OCI-LY7 (cell line): ENCODE measurements at regions not wholly inside any gene's neighbourhood (a gene's known extent, or its start where the extent isn't known, plus 50 kb on each side); places are given as distances from the start of the nearest gene placed in this dataset.

Experiments
- BruUV-seq: library from RNA; stranded (reverse); fragments of 400-500 nt; replicated peaks from 2 replicates; lab custom pipeline; 2021; lab: Mats Ljungman, UMichigan
- CTCF ChIA-PET: fragments of 300-600 bp; sonication (Branson Sonifier 250); formaldehyde crosslinking; loops from one replicate; lab custom pipeline; 2022; ENCODE audit warnings: antibody characterized with exemption; ENCODE audit not compliant: unreplicated experiment; lab: Charles Lee
- POLR2A ChIA-PET: fragments of 300-600 bp; sonication (Branson Sonifier 250); formaldehyde crosslinking; loops from one replicate; lab custom pipeline; 2022; ENCODE audit warnings: antibody characterized with exemption; lab: Charles Lee
- DNase-seq: peaks from one replicate; pipeline ENCODE4 v3.0.0-alpha.2; 2015; ENCODE audit warnings: low spot score
- H2AFZ ChIP-seq: fragments of 200-600 bp; sonication (generic), shearing (Covaris generic); 2 replicates; pipeline ENCODE4 v1.6.1; 2014; ENCODE audit warnings: mild to moderate bottlenecking, antibody characterized with exemption, low read length, moderate library complexity
- H3K27ac ChIP-seq: fragments of 200-600 bp; sonication (generic); 2 replicates; pipeline ENCODE4 v1.5.1; 2014; ENCODE audit warnings: mixed run types, low read depth, mild to moderate bottlenecking, moderate library complexity, low read length, inconsistent platforms; ENCODE audit not compliant: poor library complexity, severe bottlenecking
- H3K36me3 ChIP-seq: fragments of 200-600 bp; sonication (generic); 2 replicates; pipeline ENCODE4 v1.6.1; 2014; ENCODE audit warnings: mild to moderate bottlenecking, antibody characterized with exemption, low read length, moderate library complexity, mixed read lengths; ENCODE audit not compliant: insufficient read depth
- H3K4me1 ChIP-seq: fragments of 200-600 bp; sonication (generic); 2 replicates; pipeline ENCODE4 v1.5.1; 2014; ENCODE audit warnings: mild to moderate bottlenecking, low read length; ENCODE audit not compliant: insufficient read depth, poor library complexity, severe bottlenecking
- H3K4me2 ChIP-seq: fragments of 200-600 bp; sonication (generic); 2 replicates; pipeline ENCODE4 v1.6.1; 2014; ENCODE audit warnings: mild to moderate bottlenecking, low read length
- H3K4me3 ChIP-seq: fragments of 200-600 bp; sonication (generic); 2 replicates; pipeline ENCODE4 v1.5.1; 2014; ENCODE audit warnings: mild to moderate bottlenecking, low read depth, low read length; ENCODE audit not compliant: poor library complexity, severe bottlenecking
- H3K79me2 ChIP-seq: fragments of 200-600 bp; sonication (generic); 2 replicates; pipeline ENCODE4 v1.6.1; 2016; ENCODE audit warnings: low read depth, mild to moderate bottlenecking, low read length, moderate library complexity, mixed read lengths; ENCODE audit not compliant: insufficient read depth
- H3K9me2 ChIP-seq: fragments of 200-600 bp; sonication (generic); 2 replicates; pipeline ENCODE4 v1.6.1; 2016; ENCODE audit warnings: mild to moderate bottlenecking, low read length, mixed read lengths; ENCODE audit not compliant: insufficient read depth
- H3K9me3 ChIP-seq: fragments of 200-600 bp; sonication (generic); 2 replicates; pipeline ENCODE4 v1.6.1; 2014; ENCODE audit warnings: mild to moderate bottlenecking, mixed run types, low read length, mixed read lengths
- H4K20me1 ChIP-seq: fragments of 200-600 bp; sonication (generic); 2 replicates; pipeline ENCODE4 v1.6.1; 2014; ENCODE audit warnings: mild to moderate bottlenecking, antibody characterized with exemption, low read length, moderate library complexity, mixed read lengths; ENCODE audit not compliant: insufficient read depth
- CTCF ChIP-seq: fragments of 200-600 bp; sonication (generic); conservative IDR thresholded peaks from 2 replicates; pipeline ENCODE4 v1.5.1; 2014; ENCODE audit warnings: mild to moderate bottlenecking, antibody characterized with exemption, low read length, moderate library complexity, mixed read lengths
- EZH2phosphoT487 ChIP-seq: fragments of 200-600 bp; sonication (generic); IDR thresholded peaks from 2 replicates; pipeline ENCODE4 v1.6.1; 2018; ENCODE audit warnings: low read depth, borderline replicate concordance, mild to moderate bottlenecking, mixed run types, antibody characterized with exemption, low read length, moderate library complexity, mixed read lengths
- intact Hi-C: fragments of 100-400 bp; cut with micrococcal nuclease; formaldehyde crosslinking; loops from one replicate; pipeline ENCODE4 v1.10.0; 2022; ENCODE audit not compliant: unreplicated experiment

GRCh38 chr6:141123049-141123448, 1009.7 kb upstream of the GJE1 start:
- Histone ChIP-seq H3K4me2 (no peak overlapping the region), H3K79me2 (no peaks in the 10 kb centered on the region), H3K4me1 (peaks cover 8% of the 10 kb centered on the region), H2AFZ (0 out of 2 replicates have a peak overlapping the region, but pooled peaks have one; percentile 29), H4K20me1 (no peaks in the 10 kb centered on the region), H3K27ac (no peak overlapping the region), H3K4me3 (no peak overlapping the region), H3K36me3 (no peaks in the 10 kb centered on the region), H3K9me2 (no peaks in the 10 kb centered on the region), H3K9me3 (no peaks in the 10 kb centered on the region)
- no TSS peak for BruUV-seq
- POLR2A ChIA-PET = no interaction called here
- CTCF ChIA-PET = no interaction called here
- no peak for DNase-seq
- intact Hi-C loops = no loop called here
- TF ChIP-seq CTCF = no peak
- TF ChIP-seq EZH2phosphoT487 = no peak

GRCh38 chr6:141118991-141119390, 1013.7 kb upstream of the GJE1 start:
- BruUV-seq = no TSS peak
- no peak overlapping the region for H3K27ac ChIP-seq

More at GRCh38 chr6:141118991-141119390, 1013.7 kb upstream of the GJE1 start:
- Histone ChIP-seq H3K9me2 (no peaks in the 10 kb centered on the region), H3K4me1 (peaks cover 8% of the 10 kb centered on the region), H3K36me3 (no peaks in the 10 kb centered on the region), H3K9me3 (no peaks in the 10 kb centered on the region), H4K20me1 (no peaks in the 10 kb centered on the region), H2AFZ (no peak overlapping the region), H3K4me3 (no peak overlapping the region), H3K4me2 (no peak overlapping the region), H3K79me2 (no peaks in the 10 kb centered on the region)
- no peak for DNase-seq
- intact Hi-C loops = no loop called here
- no peak for TF ChIP-seq CTCF
- TF ChIP-seq EZH2phosphoT487 = no peak
- ChIA-PET POLR2A (interaction anchor here (0.5 to 0.7 kb wide), 2 partner anchors 282 to 1153 kb away, joined by 3 to 4 read pairs; no protein-coding TSS in a partner anchor), CTCF (no interaction called here)
